ENCODE measurements at regions not wholly inside any gene's neighbourhood (a gene's known extent, or its start where the extent isn't known, plus 50 kb on each side); places are given as distances from the start of the nearest gene placed in this dataset.
"Not testable (repeated sequence)": the region's sequence is repeated elsewhere in the genome, so short reads cannot be mapped to it uniquely, and the experiment has no call there.

GRCh38 chr9:41798684-41799083 lies 330.5 kb downstream of the CNTNAP3B start:
- H3K9ac ChIP-seq (ENCODE audit: low read length); H3K36me3 ChIP-seq (ENCODE audit: insufficient read depth, low read length); H2AFZ ChIP-seq (ENCODE audit: low read depth, low read length); H3F3A ChIP-seq (ENCODE audit: insufficient read depth, low read length, poor library complexity, severe bottlenecking); H3K9me3 ChIP-seq (ENCODE audit: low read length); H3K9me2 ChIP-seq (ENCODE audit: insufficient read depth, low read length); H3K4me2 ChIP-seq (ENCODE audit: low read length); H4K20me1 ChIP-seq (ENCODE audit: insufficient read depth); H3K4me3 ChIP-seq (ENCODE audit: low read length); H3K27me3 ChIP-seq (ENCODE audit: insufficient read depth, low read depth, low read length); H3K79me2 ChIP-seq (replicated peaks; ENCODE audit: insufficient read depth, low read length); H3K27ac ChIP-seq (ENCODE audit: low read length): not testable (repeated sequence)
- TF ChIP-seq CTCF (IDR thresholded peaks at IDR 0.05; ENCODE audit: poor library complexity, severe bottlenecking) = peak; percentile 30

DNA sequence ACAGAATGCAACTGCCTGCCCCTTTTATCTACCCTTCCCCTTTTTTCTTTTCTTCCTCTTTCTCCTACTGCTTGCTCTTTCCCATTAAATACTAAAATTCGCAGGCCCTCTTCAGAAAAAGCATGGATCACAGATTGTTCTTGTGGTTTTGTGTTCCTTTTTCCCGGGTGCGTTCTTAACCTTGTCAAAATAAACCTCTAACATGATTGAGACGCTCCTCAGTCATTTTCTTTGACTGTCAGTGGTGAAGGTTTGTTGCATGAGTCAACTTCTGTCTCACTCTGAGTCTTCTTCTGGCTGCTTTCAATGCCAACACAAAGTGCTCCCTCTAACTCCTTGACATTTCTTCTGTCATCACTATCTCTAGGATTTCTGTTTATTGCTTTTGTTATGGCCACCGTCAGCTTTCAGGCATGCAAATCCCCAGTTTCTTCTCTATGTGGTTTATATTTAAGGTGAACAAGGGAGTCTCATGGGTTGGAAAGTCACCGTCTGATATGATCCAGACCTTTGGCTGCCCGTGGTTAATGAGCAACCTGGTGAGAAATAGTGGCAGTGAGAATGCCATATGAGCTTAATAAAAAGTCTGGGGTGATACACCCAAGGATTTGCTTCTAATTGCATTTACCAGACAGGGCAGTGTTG lies 338.4 kb downstream of the CNTNAP3B start:
- not testable (repeated sequence) for H4K20me1 ChIP-seq (ENCODE audit: insufficient read depth); H3K27me3 ChIP-seq (ENCODE audit: insufficient read depth, low read depth, low read length); H3K27ac ChIP-seq (ENCODE audit: low read length); H3F3A ChIP-seq (ENCODE audit: insufficient read depth, low read length, poor library complexity, severe bottlenecking); H3K36me3 ChIP-seq (ENCODE audit: insufficient read depth, low read length); H3K4me3 ChIP-seq (ENCODE audit: low read length); H3K9ac ChIP-seq (ENCODE audit: low read length); H2AFZ ChIP-seq (ENCODE audit: low read depth, low read length); H3K79me2 ChIP-seq (replicated peaks; ENCODE audit: insufficient read depth, low read length); H3K9me3 ChIP-seq (ENCODE audit: low read length); H3K4me2 ChIP-seq (ENCODE audit: low read length); H3K9me2 ChIP-seq (ENCODE audit: insufficient read depth, low read length)

- H2AFZ ChIP-seq (ENCODE audit: low read depth, low read length); H3K4me2 ChIP-seq (ENCODE audit: low read length); H3K27ac ChIP-seq (ENCODE audit: low read length); H3K4me3 ChIP-seq (ENCODE audit: low read length); H4K20me1 ChIP-seq (ENCODE audit: insufficient read depth); H3K9me2 ChIP-seq (ENCODE audit: insufficient read depth, low read length); H3F3A ChIP-seq (ENCODE audit: insufficient read depth, low read length, poor library complexity, severe bottlenecking); H3K36me3 ChIP-seq (ENCODE audit: insufficient read depth, low read length); H3K9ac ChIP-seq (ENCODE audit: low read length); H3K79me2 ChIP-seq (replicated peaks; ENCODE audit: insufficient read depth, low read length); H3K9me3 ChIP-seq (ENCODE audit: low read length); H3K27me3 ChIP-seq (ENCODE audit: insufficient read depth, low read depth, low read length): not testable (repeated sequence)
Measured at GRCh38 chr9:41790007-41790406, 339.2 kb downstream of the CNTNAP3B start.

GRCh38 chr9:41789387-41789786 lies 339.8 kb downstream of the CNTNAP3B start:
- not testable (repeated sequence) for H4K20me1 ChIP-seq (ENCODE audit: insufficient read depth); H3K4me3 ChIP-seq (ENCODE audit: low read length); H3K79me2 ChIP-seq (replicated peaks; ENCODE audit: insufficient read depth, low read length); H3K9me2 ChIP-seq (ENCODE audit: insufficient read depth, low read length); H3K36me3 ChIP-seq (ENCODE audit: insufficient read depth, low read length); H3K27ac ChIP-seq (ENCODE audit: low read length); H3K4me2 ChIP-seq (ENCODE audit: low read length); H3K9ac ChIP-seq (ENCODE audit: low read length); H3K27me3 ChIP-seq (ENCODE audit: insufficient read depth, low read depth, low read length); H3F3A ChIP-seq (ENCODE audit: insufficient read depth, low read length, poor library complexity, severe bottlenecking); H3K9me3 ChIP-seq (ENCODE audit: low read length); H2AFZ ChIP-seq (ENCODE audit: low read depth, low read length)

DNA sequence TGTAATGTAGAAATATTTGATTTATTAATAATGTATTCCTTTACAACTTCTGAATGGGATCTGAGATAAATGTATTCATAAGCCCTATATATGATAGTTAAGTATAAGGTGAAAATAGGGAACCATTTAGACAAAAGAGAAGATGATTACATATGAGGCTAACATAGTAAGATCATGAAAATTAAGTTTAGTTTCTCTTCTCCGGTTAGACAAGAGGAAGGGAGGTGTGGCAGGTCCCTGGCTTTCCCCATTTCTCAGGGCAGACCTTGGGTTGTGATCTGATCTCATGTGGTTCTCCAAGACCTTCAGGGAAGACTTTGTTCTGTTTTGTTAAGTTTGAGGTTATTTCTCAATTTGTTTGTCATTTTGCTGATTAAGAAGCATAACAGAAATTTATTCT lies 341.3 kb downstream of the CNTNAP3B start:
- not testable (repeated sequence) for H4K20me1 ChIP-seq (ENCODE audit: insufficient read depth); H3K79me2 ChIP-seq (replicated peaks; ENCODE audit: insufficient read depth, low read length); H3K9ac ChIP-seq (ENCODE audit: low read length); H2AFZ ChIP-seq (ENCODE audit: low read depth, low read length); H3F3A ChIP-seq (ENCODE audit: insufficient read depth, low read length, poor library complexity, severe bottlenecking); H3K27ac ChIP-seq (ENCODE audit: low read length); H3K27me3 ChIP-seq (ENCODE audit: insufficient read depth, low read depth, low read length); H3K9me3 ChIP-seq (ENCODE audit: low read length); H3K4me3 ChIP-seq (ENCODE audit: low read length); H3K9me2 ChIP-seq (ENCODE audit: insufficient read depth, low read length); H3K4me2 ChIP-seq (ENCODE audit: low read length); H3K36me3 ChIP-seq (ENCODE audit: insufficient read depth, low read length)

DNA sequence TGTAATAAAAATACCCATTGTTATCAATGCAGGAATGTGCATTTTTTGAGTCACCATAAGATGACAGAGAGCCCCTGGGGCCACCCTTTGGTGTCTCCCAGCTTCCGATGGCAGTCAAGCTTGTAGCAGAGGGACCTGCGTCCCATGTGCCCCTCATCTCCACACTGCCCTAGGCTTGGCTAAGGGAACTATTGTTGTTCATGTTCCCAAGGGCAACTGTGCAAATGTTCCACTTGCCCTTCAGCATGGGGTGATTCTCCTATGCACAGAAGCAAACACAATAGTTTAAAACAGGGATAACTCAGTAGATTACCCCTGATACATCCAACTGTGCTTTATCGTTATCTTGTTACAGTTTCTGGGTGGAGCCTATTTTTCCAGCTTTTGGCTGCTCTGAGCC lies 342.0 kb downstream of the CNTNAP3B start:
- H3K79me2 ChIP-seq (replicated peaks; ENCODE audit: insufficient read depth, low read length); H3K4me3 ChIP-seq (ENCODE audit: low read length); H3K4me2 ChIP-seq (ENCODE audit: low read length); H3K27ac ChIP-seq (ENCODE audit: low read length); H3K27me3 ChIP-seq (ENCODE audit: insufficient read depth, low read depth, low read length); H2AFZ ChIP-seq (ENCODE audit: low read depth, low read length); H3K9me2 ChIP-seq (ENCODE audit: insufficient read depth, low read length); H4K20me1 ChIP-seq (ENCODE audit: insufficient read depth); H3K9ac ChIP-seq (ENCODE audit: low read length); H3F3A ChIP-seq (ENCODE audit: insufficient read depth, low read length, poor library complexity, severe bottlenecking); H3K36me3 ChIP-seq (ENCODE audit: insufficient read depth, low read length); H3K9me3 ChIP-seq (ENCODE audit: low read length): not testable (repeated sequence)

DNA sequence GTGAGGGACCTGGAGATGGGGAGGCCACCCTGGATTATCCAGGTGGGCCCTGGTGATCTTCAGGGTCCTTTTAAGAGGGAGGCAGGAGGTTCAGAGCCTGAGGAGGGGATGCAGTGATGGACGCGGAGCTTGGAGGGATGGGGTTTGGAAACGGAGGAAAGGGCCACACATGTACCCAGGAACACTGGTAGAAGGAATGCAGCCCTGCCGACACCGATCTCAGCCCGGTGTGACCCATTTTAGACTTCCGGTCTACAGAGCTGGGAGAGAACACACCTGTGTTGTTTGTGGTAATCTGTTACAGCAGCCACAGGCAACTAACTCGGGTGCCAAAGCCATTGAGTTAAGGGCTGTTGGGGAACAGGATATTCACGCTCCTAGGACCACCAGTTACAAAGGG lies 345.2 kb downstream of the CNTNAP3B start:
- not testable (repeated sequence) for H3K27ac ChIP-seq (ENCODE audit: low read length); H3K4me3 ChIP-seq (ENCODE audit: low read length); H3K27me3 ChIP-seq (ENCODE audit: insufficient read depth, low read depth, low read length); H3K9ac ChIP-seq (ENCODE audit: low read length); H3F3A ChIP-seq (ENCODE audit: insufficient read depth, low read length, poor library complexity, severe bottlenecking); H3K9me2 ChIP-seq (ENCODE audit: insufficient read depth, low read length); H2AFZ ChIP-seq (ENCODE audit: low read depth, low read length); H3K79me2 ChIP-seq (replicated peaks; ENCODE audit: insufficient read depth, low read length); H3K4me2 ChIP-seq (ENCODE audit: low read length); H3K36me3 ChIP-seq (ENCODE audit: insufficient read depth, low read length); H3K9me3 ChIP-seq (ENCODE audit: low read length); H4K20me1 ChIP-seq (ENCODE audit: insufficient read depth)
